WTC11 (cell line): ENCODE measurements at regions not wholly inside any gene's neighbourhood (a gene's known extent, or its start where the extent isn't known, plus 50 kb on each side); places are given as distances from the start of the nearest gene placed in this dataset.
A peak's percentile ranks its signal among the peaks of the same experiment; 100 is the strongest.

ENCODE experiments used
- ATAC-seq: fragments of 200-7000 bp; cut with Tn5 transposase; 2 replicates; pipeline ENCODE4 v1.10.0; 2021; ENCODE audit warnings: mild to moderate bottlenecking, moderate library complexity
- CTCF ChIA-PET: fragments of 300-600 bp; sonication (Branson Sonifier 250); formaldehyde crosslinking; loops from one replicate; lab custom pipeline; 2021; ENCODE audit warnings: antibody characterized with exemption; lab: Charles Lee
- POLR2A ChIA-PET: fragments of 350-600 bp; sonication (Branson Sonifier 250); formaldehyde crosslinking; loops from one replicate; lab custom pipeline; 2021; ENCODE audit warnings: antibody characterized with exemption; lab: Charles Lee
- DNase-seq: peaks from one replicate; pipeline ENCODE4 v3.0.0; 2021; ENCODE audit warnings: low spot score
- H3K27ac Mint-ChIP-seq: 2 replicates; pipeline ENCODE4 v1.8.0; 2021; ENCODE audit warnings: mixed read lengths
- H3K27me3 Mint-ChIP-seq: 2 replicates; pipeline ENCODE4 v1.8.0; 2021; ENCODE audit warnings: low read depth, mild to moderate bottlenecking, moderate library complexity, mixed read lengths
- H3K36me3 Mint-ChIP-seq: 2 replicates; pipeline ENCODE4 v1.8.0; 2021; ENCODE audit warnings: mixed read lengths
- H3K4me1 Mint-ChIP-seq: 2 replicates; pipeline ENCODE4 v1.8.0; 2022; ENCODE audit warnings: mixed read lengths
- H3K4me3 Mint-ChIP-seq: 2 replicates; pipeline ENCODE4 v1.8.0; 2021; ENCODE audit warnings: mild to moderate bottlenecking, moderate library complexity, mixed read lengths
- H3K9me3 Mint-ChIP-seq: 2 replicates; pipeline ENCODE4 v1.8.0; 2021; ENCODE audit warnings: mixed read lengths
- ATF1 ChIP-seq: sonication (generic); formaldehyde crosslinking; IDR thresholded peaks from 2 replicates; pipeline ENCODE4 v1.8.1; 2023; ENCODE audit warnings: mild to moderate bottlenecking, moderate library complexity, missing genetic modification reagents
- CREB1 ChIP-seq: sonication (generic); formaldehyde crosslinking; IDR thresholded peaks from 2 replicates; pipeline ENCODE4 v1.8.0; 2023; ENCODE audit warnings: mild to moderate bottlenecking, missing genetic modification reagents
- CREM ChIP-seq: sonication (generic); formaldehyde crosslinking; IDR thresholded peaks from 2 replicates; pipeline ENCODE4 v1.8.1; 2022; ENCODE audit warnings: mild to moderate bottlenecking, missing genetic modification reagents, moderate library complexity
- ELF4 ChIP-seq: sonication (generic); formaldehyde crosslinking; IDR thresholded peaks from 2 replicates; pipeline ENCODE4 v1.8.1; 2022; ENCODE audit warnings: low read depth, mild to moderate bottlenecking, moderate library complexity, missing genetic modification reagents
- FOXK1 ChIP-seq: sonication (generic); formaldehyde crosslinking; IDR thresholded peaks from 2 replicates; pipeline ENCODE4 v1.8.0; 2022; ENCODE audit warnings: mild to moderate bottlenecking, moderate library complexity, missing genetic modification reagents
- FOXP1 ChIP-seq: sonication (generic); formaldehyde crosslinking; IDR thresholded peaks from 2 replicates; pipeline ENCODE4 v1.8.0; 2022; ENCODE audit warnings: missing genetic modification reagents, mild to moderate bottlenecking, moderate library complexity, borderline replicate concordance
- GRHL2 ChIP-seq: fragments of 250-450 bp; sonication (Bioruptor Pico); IDR thresholded peaks from 2 replicates; pipeline ENCODE4 v1.8.0; 2022; ENCODE audit warnings: mild to moderate bottlenecking, moderate library complexity; ENCODE audit not compliant: insufficient replicate concordance, severe bottlenecking
- GTF2I ChIP-seq: fragments of 250-450 bp; sonication (Bioruptor Pico); conservative IDR thresholded peaks from 2 replicates; pipeline ENCODE4 v1.4.0; 2021; ENCODE audit warnings: mild to moderate bottlenecking
- KAT7 ChIP-seq: sonication (generic); formaldehyde crosslinking; IDR thresholded peaks from 2 replicates; pipeline ENCODE4 v1.8.1; 2023; ENCODE audit warnings: missing genetic modification reagents, mild to moderate bottlenecking, borderline replicate concordance
- MXD4 ChIP-seq: fragments of 250-450 bp; sonication (Bioruptor Pico); IDR thresholded peaks from 2 replicates; pipeline ENCODE4 v1.8.0; 2021; ENCODE audit warnings: mild to moderate bottlenecking, moderate library complexity, borderline replicate concordance
- OVOL2 ChIP-seq: fragments of 250-450 bp; sonication (Bioruptor Pico); IDR thresholded peaks from 2 replicates; pipeline ENCODE4 v1.9.0; 2021; ENCODE audit warnings: mild to moderate bottlenecking, borderline replicate concordance
- RELA ChIP-seq: sonication (generic); formaldehyde crosslinking; IDR thresholded peaks from 2 replicates; pipeline ENCODE4 v1.8.1; 2022; ENCODE audit warnings: missing genetic modification reagents, mild to moderate bottlenecking, borderline replicate concordance
- SMAD3 ChIP-seq: sonication (generic); formaldehyde crosslinking; IDR thresholded peaks from 2 replicates; pipeline ENCODE4 v1.8.0; 2022; ENCODE audit warnings: missing genetic modification reagents, mild to moderate bottlenecking, borderline replicate concordance
- SP1 ChIP-seq: sonication (generic); formaldehyde crosslinking; conservative IDR thresholded peaks from 2 replicates; pipeline ENCODE4 v1.8.1; 2022; ENCODE audit warnings: missing genetic modification reagents
- TEAD1 ChIP-seq: sonication (generic); formaldehyde crosslinking; IDR thresholded peaks from 2 replicates; pipeline ENCODE4 v1.8.0; 2022; ENCODE audit warnings: mild to moderate bottlenecking, missing genetic modification reagents
- ZNF219 ChIP-seq: sonication (generic); formaldehyde crosslinking; IDR thresholded peaks from 2 replicates; pipeline ENCODE4 v1.8.0; 2023; ENCODE audit warnings: missing genetic modification reagents, mild to moderate bottlenecking, borderline replicate concordance
- ZNF232 ChIP-seq: sonication (generic); formaldehyde crosslinking; IDR thresholded peaks from 2 replicates; pipeline ENCODE4 v1.8.0; 2022; ENCODE audit warnings: mild to moderate bottlenecking, missing genetic modification reagents
- ZNF416 ChIP-seq: fragments of 250-450 bp; sonication (Bioruptor Pico); IDR thresholded peaks from 2 replicates; pipeline ENCODE4 v1.9.0; 2021; ENCODE audit warnings: mild to moderate bottlenecking, inconsistent platforms
- ZNF423 ChIP-seq: fragments of 250-450 bp; sonication (Bioruptor Pico); IDR thresholded peaks from 2 replicates; pipeline ENCODE4 v2.1.2; 2022; ENCODE audit warnings: mild to moderate bottlenecking, moderate library complexity
- TF ChIP-seq, protein P1 (sequence below): sonication (generic); formaldehyde crosslinking; IDR thresholded peaks from 2 replicates; pipeline ENCODE4 v1.8.0; 2023; ENCODE audit warnings: missing genetic modification reagents, mild to moderate bottlenecking, borderline replicate concordance
- TF ChIP-seq, protein P2 (sequence below): fragments of 250-450 bp; sonication (Bioruptor Pico); conservative IDR thresholded peaks from 2 replicates; pipeline ENCODE4 v1.9.0; 2021; ENCODE audit warnings: mild to moderate bottlenecking
- TF ChIP-seq, protein P3 (sequence below): sonication (generic); formaldehyde crosslinking; IDR thresholded peaks from 2 replicates; pipeline ENCODE4 v1.8.1; 2023; ENCODE audit warnings: mild to moderate bottlenecking, missing genetic modification reagents, moderate library complexity
- TF ChIP-seq, protein P4 (sequence below): sonication (generic); formaldehyde crosslinking; IDR thresholded peaks from 2 replicates; pipeline ENCODE4 v1.8.1; 2022; ENCODE audit warnings: low read depth, missing genetic modification reagents, borderline replicate concordance
- TF ChIP-seq, protein P5 (sequence below): fragments of 250-450 bp; sonication (Bioruptor Pico); IDR thresholded peaks from 2 replicates; pipeline ENCODE4 v1.9.0; 2021; ENCODE audit warnings: mild to moderate bottlenecking
- TF ChIP-seq, protein P6 (sequence below): fragments of 250-450 bp; sonication (Bioruptor Pico); IDR thresholded peaks from 2 replicates; pipeline ENCODE4 v1.9.0; 2021; ENCODE audit warnings: moderate library complexity, mild to moderate bottlenecking, inconsistent platforms, borderline replicate concordance

DNA sequence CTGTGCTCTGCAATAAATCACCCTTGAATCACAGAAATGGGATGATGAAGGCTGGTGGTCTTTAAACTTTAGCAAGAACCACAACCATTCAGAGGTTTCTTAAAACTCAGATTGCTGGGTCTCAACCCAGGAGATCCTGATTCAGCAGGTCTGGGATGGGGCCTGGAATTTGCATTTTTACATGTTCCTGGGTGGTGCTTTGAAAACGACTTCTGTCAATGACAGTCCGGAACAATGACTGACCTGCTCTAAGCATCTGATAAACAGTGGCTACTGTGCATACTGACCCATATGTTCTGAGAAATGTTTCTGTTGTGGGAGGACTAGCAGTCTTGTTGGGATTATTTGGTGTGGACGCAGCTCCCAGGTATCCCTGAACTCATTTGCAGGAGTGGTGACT is 92.7 kb downstream of the GADD45G start:
- TF ChIP-seq, protein P1, sequence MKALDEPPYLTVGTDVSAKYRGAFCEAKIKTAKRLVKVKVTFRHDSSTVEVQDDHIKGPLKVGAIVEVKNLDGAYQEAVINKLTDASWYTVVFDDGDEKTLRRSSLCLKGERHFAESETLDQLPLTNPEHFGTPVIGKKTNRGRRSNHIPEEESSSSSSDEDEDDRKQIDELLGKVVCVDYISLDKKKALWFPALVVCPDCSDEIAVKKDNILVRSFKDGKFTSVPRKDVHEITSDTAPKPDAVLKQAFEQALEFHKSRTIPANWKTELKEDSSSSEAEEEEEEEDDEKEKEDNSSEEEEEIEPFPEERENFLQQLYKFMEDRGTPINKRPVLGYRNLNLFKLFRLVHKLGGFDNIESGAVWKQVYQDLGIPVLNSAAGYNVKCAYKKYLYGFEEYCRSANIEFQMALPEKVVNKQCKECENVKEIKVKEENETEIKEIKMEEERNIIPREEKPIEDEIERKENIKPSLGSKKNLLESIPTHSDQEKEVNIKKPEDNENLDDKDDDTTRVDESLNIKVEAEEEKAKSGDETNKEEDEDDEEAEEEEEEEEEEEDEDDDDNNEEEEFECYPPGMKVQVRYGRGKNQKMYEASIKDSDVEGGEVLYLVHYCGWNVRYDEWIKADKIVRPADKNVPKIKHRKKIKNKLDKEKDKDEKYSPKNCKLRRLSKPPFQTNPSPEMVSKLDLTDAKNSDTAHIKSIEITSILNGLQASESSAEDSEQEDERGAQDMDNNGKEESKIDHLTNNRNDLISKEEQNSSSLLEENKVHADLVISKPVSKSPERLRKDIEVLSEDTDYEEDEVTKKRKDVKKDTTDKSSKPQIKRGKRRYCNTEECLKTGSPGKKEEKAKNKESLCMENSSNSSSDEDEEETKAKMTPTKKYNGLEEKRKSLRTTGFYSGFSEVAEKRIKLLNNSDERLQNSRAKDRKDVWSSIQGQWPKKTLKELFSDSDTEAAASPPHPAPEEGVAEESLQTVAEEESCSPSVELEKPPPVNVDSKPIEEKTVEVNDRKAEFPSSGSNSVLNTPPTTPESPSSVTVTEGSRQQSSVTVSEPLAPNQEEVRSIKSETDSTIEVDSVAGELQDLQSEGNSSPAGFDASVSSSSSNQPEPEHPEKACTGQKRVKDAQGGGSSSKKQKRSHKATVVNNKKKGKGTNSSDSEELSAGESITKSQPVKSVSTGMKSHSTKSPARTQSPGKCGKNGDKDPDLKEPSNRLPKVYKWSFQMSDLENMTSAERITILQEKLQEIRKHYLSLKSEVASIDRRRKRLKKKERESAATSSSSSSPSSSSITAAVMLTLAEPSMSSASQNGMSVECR (CRISPR knock-in tag): no peak
- TF ChIP-seq, protein P2, sequence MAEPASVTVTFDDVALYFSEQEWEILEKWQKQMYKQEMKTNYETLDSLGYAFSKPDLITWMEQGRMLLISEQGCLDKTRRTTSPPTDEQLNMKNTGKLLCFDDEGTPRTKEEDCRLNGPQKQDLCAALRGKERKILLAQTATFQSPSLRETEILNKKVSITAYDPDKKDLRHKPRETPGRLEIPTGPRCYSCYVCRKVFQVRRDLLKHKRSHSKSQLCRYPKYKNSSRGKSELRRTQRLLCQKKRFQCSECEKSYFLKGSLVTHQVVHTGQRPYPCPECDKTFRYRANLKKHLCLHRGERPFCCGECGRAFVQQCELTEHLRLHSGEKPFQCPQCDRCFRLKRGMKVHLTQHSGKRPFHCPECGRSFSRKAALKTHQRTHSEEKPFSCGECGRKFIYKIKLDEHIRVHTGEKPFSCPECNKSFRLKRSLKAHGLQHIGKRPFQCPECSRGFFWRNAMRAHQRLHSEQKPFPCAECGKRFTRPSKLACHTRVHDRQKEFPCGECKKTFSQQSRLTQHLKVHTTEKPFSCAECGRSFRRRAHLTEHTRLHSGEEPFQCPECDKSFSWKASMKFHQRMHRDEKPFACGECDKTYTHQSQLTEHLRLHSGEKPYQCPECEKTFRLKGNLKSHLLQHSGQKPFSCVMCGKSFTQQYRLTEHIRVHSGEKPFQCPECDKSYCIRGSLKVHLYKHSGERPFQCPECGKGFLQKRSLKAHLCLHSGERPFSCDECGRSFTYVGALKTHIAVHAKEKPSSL (CRISPR knock-in tag): no peak
- TF ChIP-seq OVOL2 (no peak), SP1 (CRISPR knock-in tag) (no peak), KAT7 (CRISPR knock-in tag) (no peak), CREB1 (CRISPR knock-in tag) (no peak), ZNF232 (no peak), FOXP1 (no peak), ELF4 (CRISPR knock-in tag) (no peak), GTF2I (CRISPR knock-in tag) (no peak), RELA (CRISPR knock-in tag) (no peak), GRHL2 (no peak), SMAD3 (CRISPR knock-in tag) (no peak), ZNF219 (CRISPR knock-in tag) (no peak)
- TF ChIP-seq, protein P3, sequence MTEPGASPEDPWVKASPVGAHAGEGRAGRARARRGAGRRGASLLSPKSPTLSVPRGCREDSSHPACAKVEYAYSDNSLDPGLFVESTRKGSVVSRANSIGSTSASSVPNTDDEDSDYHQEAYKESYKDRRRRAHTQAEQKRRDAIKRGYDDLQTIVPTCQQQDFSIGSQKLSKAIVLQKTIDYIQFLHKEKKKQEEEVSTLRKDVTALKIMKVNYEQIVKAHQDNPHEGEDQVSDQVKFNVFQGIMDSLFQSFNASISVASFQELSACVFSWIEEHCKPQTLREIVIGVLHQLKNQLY (CRISPR knock-in tag): no peak
- ATAC-seq (no peak), DNase-seq (no peak)
- POLR2A ChIA-PET: no interaction called here
- peaks cover 7% of the 10 kb centered on the region for H3K9me3 Mint-ChIP-seq
- peak overlapping the region; percentile 28; the same call in 1 of the 2 replicates for H3K27ac Mint-ChIP-seq
- H3K27me3 Mint-ChIP-seq: peaks cover 4% of the 10 kb centered on the region; the same call in 1 of the 2 replicates
- H3K4me3 Mint-ChIP-seq: no peak overlapping the region
- H3K4me1 Mint-ChIP-seq: peaks cover 51% of the 10 kb centered on the region
- CTCF ChIA-PET: no interaction called here
- peaks cover 6% of the 10 kb centered on the region for H3K36me3 Mint-ChIP-seq

DNA sequence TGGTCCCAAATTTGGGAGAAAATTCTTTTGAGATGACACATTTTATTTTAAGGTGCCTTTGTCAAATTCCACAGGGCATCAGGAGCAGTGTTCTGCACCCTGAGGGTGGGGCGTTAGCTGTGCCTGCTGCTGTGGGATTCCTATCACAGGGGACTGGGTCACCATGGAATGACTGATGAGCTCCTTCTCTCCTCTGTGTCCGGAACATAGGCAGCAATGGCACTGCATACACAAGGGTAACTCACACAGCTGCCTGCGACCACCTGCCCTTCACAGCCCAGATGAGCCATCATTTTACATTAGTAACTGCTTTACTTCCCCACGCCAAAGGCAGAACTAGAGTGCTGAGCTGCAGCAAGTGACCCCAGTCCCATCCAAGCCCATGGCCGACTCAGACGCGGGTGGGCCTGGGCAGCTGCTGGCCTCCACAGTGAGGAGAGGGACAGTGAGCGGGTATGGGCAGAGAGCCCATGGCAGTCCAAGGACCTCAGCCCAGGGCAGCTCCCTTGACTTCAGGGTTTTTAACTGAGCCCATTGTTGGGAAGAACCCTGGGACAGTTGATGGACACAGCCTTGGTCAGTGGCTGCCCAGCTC is 93.7 kb downstream of the GADD45G start:
- no peak overlapping the region for H3K27ac Mint-ChIP-seq
- no peak for DNase-seq
- H3K9me3 Mint-ChIP-seq: no peaks in the 10 kb centered on the region
- ATAC-seq: no peak
- H3K36me3 Mint-ChIP-seq: no peaks in the 10 kb centered on the region; the same call in 1 of the 2 replicates
- H3K4me3 Mint-ChIP-seq: no peak overlapping the region
- peaks cover 4% of the 10 kb centered on the region; the same call in 1 of the 2 replicates for H3K27me3 Mint-ChIP-seq
- ChIA-PET CTCF (interaction anchor here (0.8 to 2.8 kb wide), 2 partner anchors 30 to 95 kb away, joined by 3 to 13 read pairs; no protein-coding TSS in a partner anchor), POLR2A (no interaction called here)
- no peak for TF ChIP-seq FOXK1 (CRISPR knock-in tag)
- no peak for TF ChIP-seq ZNF416 (CRISPR knock-in tag)
- TF ChIP-seq MXD4: no peak
- no peak for TF ChIP-seq KAT7 (CRISPR knock-in tag)
- no peak for TF ChIP-seq CREM (CRISPR knock-in tag)
- TF ChIP-seq, protein P4, sequence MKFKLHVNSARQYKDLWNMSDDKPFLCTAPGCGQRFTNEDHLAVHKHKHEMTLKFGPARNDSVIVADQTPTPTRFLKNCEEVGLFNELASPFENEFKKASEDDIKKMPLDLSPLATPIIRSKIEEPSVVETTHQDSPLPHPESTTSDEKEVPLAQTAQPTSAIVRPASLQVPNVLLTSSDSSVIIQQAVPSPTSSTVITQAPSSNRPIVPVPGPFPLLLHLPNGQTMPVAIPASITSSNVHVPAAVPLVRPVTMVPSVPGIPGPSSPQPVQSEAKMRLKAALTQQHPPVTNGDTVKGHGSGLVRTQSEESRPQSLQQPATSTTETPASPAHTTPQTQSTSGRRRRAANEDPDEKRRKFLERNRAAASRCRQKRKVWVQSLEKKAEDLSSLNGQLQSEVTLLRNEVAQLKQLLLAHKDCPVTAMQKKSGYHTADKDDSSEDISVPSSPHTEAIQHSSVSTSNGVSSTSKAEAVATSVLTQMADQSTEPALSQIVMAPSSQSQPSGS: no peak
- no peak for TF ChIP-seq ZNF232
- TF ChIP-seq, protein P5, sequence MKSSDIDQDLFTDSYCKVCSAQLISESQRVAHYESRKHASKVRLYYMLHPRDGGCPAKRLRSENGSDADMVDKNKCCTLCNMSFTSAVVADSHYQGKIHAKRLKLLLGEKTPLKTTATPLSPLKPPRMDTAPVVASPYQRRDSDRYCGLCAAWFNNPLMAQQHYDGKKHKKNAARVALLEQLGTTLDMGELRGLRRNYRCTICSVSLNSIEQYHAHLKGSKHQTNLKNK: no peak
- TF ChIP-seq, protein P6, sequence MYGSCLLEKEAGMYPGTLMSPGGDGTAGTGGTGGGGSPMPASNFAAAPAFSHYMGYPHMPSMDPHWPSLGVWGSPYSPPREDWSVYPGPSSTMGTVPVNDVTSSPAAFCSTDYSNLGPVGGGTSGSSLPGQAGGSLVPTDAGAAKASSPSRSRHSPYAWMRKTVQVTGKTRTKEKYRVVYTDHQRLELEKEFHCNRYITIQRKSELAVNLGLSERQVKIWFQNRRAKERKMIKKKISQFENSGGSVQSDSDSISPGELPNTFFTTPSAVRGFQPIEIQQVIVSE: no peak
- TF ChIP-seq ATF1 (CRISPR knock-in tag): no peak
- no peak for TF ChIP-seq ZNF423
- no peak for TF ChIP-seq TEAD1
- TF ChIP-seq, all 79 proteins: peak for 0
- H3K4me1 Mint-ChIP-seq: peaks cover 51% of the 10 kb centered on the region
